HepG2 (cell line): ENCODE measurements at regions not wholly inside any gene's neighbourhood (a gene's known extent, or its start where the extent isn't known, plus 50 kb on each side); places are given as distances from the start of the nearest gene placed in this dataset.

Experiments
- ARID2 ChIP-seq: sonication (generic); formaldehyde crosslinking; IDR thresholded peaks from 2 replicates; pipeline ENCODE4 v1.8.1; 2022; ENCODE audit warnings: mild to moderate bottlenecking, missing genetic modification reagents, borderline replicate concordance
- EP300 ChIP-seq, 3 experiments: sonication (generic) in 1 of 3; formaldehyde crosslinking in 1 of 3; IDR thresholded peaks; 2 replicates each; pipeline versions ENCODE4 v1.5.1 to v1.6.1; 2011 to 2020; ENCODE audit warnings: low read depth in 2 of 3, low read length in 2 of 3, borderline replicate concordance in 1 of 3, improper control_type of control experiment in 1 of 3, mild to moderate bottlenecking in 1 of 3, missing genetic modification reagents in 1 of 3, moderate library complexity in 1 of 3
- EZH2 ChIP-seq: conservative IDR thresholded peaks from 2 replicates; pipeline ENCODE4 v1.6.1; 2012; ENCODE audit warnings: mild to moderate bottlenecking, low read depth, low read length, moderate library complexity
- FOSL2 ChIP-seq: sonication (generic); formaldehyde crosslinking; IDR thresholded peaks from 2 replicates; pipeline ENCODE4 v1.4.0; 2020; ENCODE audit warnings: missing genetic modification reagents
- REXO4 ChIP-seq: sonication (generic); formaldehyde crosslinking; IDR thresholded peaks from 2 replicates; pipeline ENCODE4 v1.8.0; 2022; ENCODE audit warnings: missing genetic modification reagents, mild to moderate bottlenecking, borderline replicate concordance
- SIN3A ChIP-seq: IDR thresholded peaks from 2 replicates; pipeline ENCODE4 v1.6.1; 2011; ENCODE audit warnings: low read depth, mild to moderate bottlenecking, control low read depth, low read length, borderline replicate concordance
- TCF7L2 ChIP-seq: IDR thresholded peaks from 2 replicates; pipeline ENCODE4 v1.6.1; 2011; ENCODE audit warnings: mild to moderate bottlenecking, low read depth, low read length, moderate library complexity
- THAP11 ChIP-seq: IDR thresholded peaks from 2 replicates; pipeline ENCODE4 v1.6.1; 2016; ENCODE audit warnings: missing biosample characterization, missing genetic modification reagents
- YEATS2 ChIP-seq: sonication (generic); formaldehyde crosslinking; IDR thresholded peaks from 2 replicates; pipeline ENCODE4 v1.4.0; 2020; ENCODE audit warnings: missing genetic modification reagents, borderline replicate concordance
- ZNF121 ChIP-seq: sonication (generic); formaldehyde crosslinking; IDR thresholded peaks from 2 replicates; pipeline ENCODE4 v1.5.0; 2020; ENCODE audit warnings: mild to moderate bottlenecking, missing genetic modification reagents
- ZNF282 ChIP-seq: fragments of 450-650 bp; IDR thresholded peaks from 2 replicates; pipeline ENCODE4 v1.6.1; 2018; ENCODE audit not compliant: partially characterized antibody
- ZNF737 ChIP-seq: sonication (generic); formaldehyde crosslinking; IDR thresholded peaks from 2 replicates; pipeline ENCODE4 v1.5.0; 2020; ENCODE audit warnings: missing genetic modification reagents, mild to moderate bottlenecking, borderline replicate concordance
- TF ChIP-seq, protein P1 (sequence below): sonication (generic); formaldehyde crosslinking; conservative IDR thresholded peaks from 2 replicates; pipeline ENCODE4 v1.8.0; 2022; ENCODE audit warnings: mild to moderate bottlenecking, moderate library complexity, missing genetic modification reagents

DNA sequence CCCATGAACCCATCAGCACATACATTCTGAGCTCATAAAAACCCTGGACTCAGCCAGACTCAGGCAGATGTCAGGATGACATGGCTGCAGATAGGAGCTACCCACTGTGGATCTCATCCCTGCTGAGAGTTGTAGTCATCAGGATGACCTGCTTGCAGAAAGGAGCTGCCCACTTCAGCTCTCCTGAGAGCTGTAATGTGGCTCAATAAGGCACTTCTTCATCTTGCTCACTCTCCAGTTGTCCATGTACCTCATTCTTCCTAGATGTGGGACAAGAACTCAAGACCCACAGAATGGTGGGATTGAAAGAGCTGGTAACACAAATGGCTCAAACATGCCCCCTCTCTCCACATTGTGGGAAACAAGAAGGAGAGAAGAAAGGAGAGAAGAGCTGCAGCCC lies 58.2 kb downstream of the SLITRK1 start:
- no peak for TF ChIP-seq EP300 (IDR thresholded peaks at IDR 0.05; ENCODE audit: low read depth in 2 of 2, low read length in 2 of 2)
- TF ChIP-seq EP300 (CRISPR knock-in tag; IDR thresholded peaks at IDR 0.05; ENCODE audit: borderline replicate concordance), result no peak
- TF ChIP-seq ZNF282, result no peak
- TF ChIP-seq EZH2, result no peak
- TF ChIP-seq YEATS2 (CRISPR knock-in tag), result no peak
- TF ChIP-seq SIN3A, result no peak
- TF ChIP-seq ARID2 (CRISPR knock-in tag), result no peak
- no peak for TF ChIP-seq TCF7L2
- TF ChIP-seq ZNF121 (CRISPR knock-in tag), result no peak
- TF ChIP-seq, protein P1, sequence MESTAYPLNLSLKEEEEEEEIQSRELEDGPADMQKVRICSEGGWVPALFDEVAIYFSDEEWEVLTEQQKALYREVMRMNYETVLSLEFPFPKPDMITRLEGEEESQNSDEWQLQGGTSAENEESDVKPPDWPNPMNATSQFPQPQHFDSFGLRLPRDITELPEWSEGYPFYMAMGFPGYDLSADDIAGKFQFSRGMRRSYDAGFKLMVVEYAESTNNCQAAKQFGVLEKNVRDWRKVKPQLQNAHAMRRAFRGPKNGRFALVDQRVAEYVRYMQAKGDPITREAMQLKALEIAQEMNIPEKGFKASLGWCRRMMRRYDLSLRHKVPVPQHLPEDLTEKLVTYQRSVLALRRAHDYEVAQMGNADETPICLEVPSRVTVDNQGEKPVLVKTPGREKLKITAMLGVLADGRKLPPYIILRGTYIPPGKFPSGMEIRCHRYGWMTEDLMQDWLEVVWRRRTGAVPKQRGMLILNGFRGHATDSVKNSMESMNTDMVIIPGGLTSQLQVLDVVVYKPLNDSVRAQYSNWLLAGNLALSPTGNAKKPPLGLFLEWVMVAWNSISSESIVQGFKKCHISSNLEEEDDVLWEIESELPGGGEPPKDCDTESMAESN, result no peak
- no peak for TF ChIP-seq REXO4 (CRISPR knock-in tag)
- no peak for TF ChIP-seq FOSL2 (CRISPR knock-in tag)
- no peak for TF ChIP-seq ZNF737 (CRISPR knock-in tag)
- no peak for TF ChIP-seq THAP11
